ENCODE measurements at regions not wholly inside any gene's neighbourhood (a gene's known extent, or its start where the extent isn't known, plus 50 kb on each side); places are given as distances from the start of the nearest gene placed in this dataset.

DNA sequence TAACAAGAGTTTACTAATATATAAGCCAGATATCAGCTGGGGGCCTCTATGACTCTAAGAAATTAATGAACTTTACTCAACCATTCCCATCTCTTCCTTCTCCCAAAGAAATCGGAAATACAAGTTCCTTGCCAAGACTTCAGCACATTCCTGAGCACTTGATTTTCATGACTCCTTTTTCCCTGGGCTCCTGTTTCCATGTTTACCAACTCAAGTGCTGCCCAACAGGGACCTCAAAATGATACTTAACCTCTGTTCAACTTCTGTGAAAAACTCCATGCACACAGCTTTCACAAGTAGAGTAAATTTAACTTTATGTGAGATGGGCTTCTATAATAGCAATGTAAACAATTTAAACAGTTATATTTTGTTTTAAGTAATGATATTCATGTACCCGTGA lies 315.8 kb upstream of the CDIN1 start:
- H2BK120ac ChIP-seq (ENCODE audit: low read depth, low read length): no peak overlapping the region
- intact Hi-C loops (cut with micrococcal nuclease) (loop anchor here (5.0 kb wide), 1 partner anchor 46 kb away; no protein-coding TSS in a partner anchor), in situ Hi-C loops (cut with MboI; ENCODE audit: low sequenced_read_pairs) (no loop called here), dilution Hi-C loops (cut with HindIII; ENCODE audit: low sequenced_read_pairs, unreplicated experiment) (no loop called here)
- H2BK15ac ChIP-seq (ENCODE audit: low read depth, low read length): no peak overlapping the region
- ChIA-PET CTCF (no interaction called here), POLR2A (ENCODE audit: unreplicated experiment) (no interaction called here)
- no peaks in the 10 kb centered on the region for H3K9me3 ChIP-seq (ENCODE audit: control insufficient read depth, insufficient read depth, low read length)
- H3K4me1 ChIP-seq (ENCODE audit: control insufficient read depth, insufficient read depth, low read length): peaks cover 2% of the 10 kb centered on the region; the same call in 1 of the 2 replicates
- no peak overlapping the region; the same call in 1 of the 2 replicates for H4K5ac ChIP-seq (ENCODE audit: low read depth, low read length)
- ATAC-seq (ENCODE audit: low read depth): no peak
- peak overlapping the region; percentile 6; the same call in 1 of the 2 replicates for H3K18ac ChIP-seq (ENCODE audit: low read depth, low read length)
- BruUV-seq (replicated peaks): no TSS peak
- no peak overlapping the region for H3K56ac ChIP-seq (ENCODE audit: extremely low read depth, insufficient read depth, low read length)
- H3K79me1 ChIP-seq (ENCODE audit: low read depth in 1 of 2, low read length in 2 of 2): no peaks in the 10 kb centered on the region
- no peak overlapping the region for H2BK20ac ChIP-seq (ENCODE audit: low read depth, low read length)
- no peak for DNase-seq
- no peak overlapping the region for H3K4ac ChIP-seq (ENCODE audit: low read depth, low read length)
- H3K36me3 ChIP-seq (ENCODE audit: control insufficient read depth, insufficient read depth, low read length): no peaks in the 10 kb centered on the region
- no peak for TF ChIP-seq RCOR1 (IDR thresholded peaks at IDR 0.05; ENCODE audit: insufficient replicate concordance, low read length)
- no peak for TF ChIP-seq MAZ (IDR thresholded peaks at IDR 0.05; ENCODE audit: borderline replicate concordance, low read depth, low read length)
- no peak for TF ChIP-seq NFE2L2 (IDR thresholded peaks at IDR 0.05; ENCODE audit: low read depth, low read length)
- TF ChIP-seq RFX5 (IDR thresholded peaks at IDR 0.05; ENCODE audit: low read depth, low read length): no peak
- TF ChIP-seq, protein P1, sequence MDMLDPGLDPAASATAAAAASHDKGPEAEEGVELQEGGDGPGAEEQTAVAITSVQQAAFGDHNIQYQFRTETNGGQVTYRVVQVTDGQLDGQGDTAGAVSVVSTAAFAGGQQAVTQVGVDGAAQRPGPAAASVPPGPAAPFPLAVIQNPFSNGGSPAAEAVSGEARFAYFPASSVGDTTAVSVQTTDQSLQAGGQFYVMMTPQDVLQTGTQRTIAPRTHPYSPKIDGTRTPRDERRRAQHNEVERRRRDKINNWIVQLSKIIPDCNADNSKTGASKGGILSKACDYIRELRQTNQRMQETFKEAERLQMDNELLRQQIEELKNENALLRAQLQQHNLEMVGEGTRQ (IDR thresholded peaks at IDR 0.05; ENCODE audit: low read depth, low read length): no peak
- TF ChIP-seq MXI1 (IDR thresholded peaks at IDR 0.05; ENCODE audit: borderline replicate concordance, low read depth, low read length): no peak
- TF ChIP-seq BHLHE40 (IDR thresholded peaks at IDR 0.05; ENCODE audit: low read depth, low read length): no peak
- TF ChIP-seq, protein P2, sequence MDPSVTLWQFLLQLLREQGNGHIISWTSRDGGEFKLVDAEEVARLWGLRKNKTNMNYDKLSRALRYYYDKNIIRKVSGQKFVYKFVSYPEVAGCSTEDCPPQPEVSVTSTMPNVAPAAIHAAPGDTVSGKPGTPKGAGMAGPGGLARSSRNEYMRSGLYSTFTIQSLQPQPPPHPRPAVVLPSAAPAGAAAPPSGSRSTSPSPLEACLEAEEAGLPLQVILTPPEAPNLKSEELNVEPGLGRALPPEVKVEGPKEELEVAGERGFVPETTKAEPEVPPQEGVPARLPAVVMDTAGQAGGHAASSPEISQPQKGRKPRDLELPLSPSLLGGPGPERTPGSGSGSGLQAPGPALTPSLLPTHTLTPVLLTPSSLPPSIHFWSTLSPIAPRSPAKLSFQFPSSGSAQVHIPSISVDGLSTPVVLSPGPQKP (IDR thresholded peaks at IDR 0.05; ENCODE audit: borderline replicate concordance, low read depth, low read length): no peak
- TF ChIP-seq, protein P3, sequence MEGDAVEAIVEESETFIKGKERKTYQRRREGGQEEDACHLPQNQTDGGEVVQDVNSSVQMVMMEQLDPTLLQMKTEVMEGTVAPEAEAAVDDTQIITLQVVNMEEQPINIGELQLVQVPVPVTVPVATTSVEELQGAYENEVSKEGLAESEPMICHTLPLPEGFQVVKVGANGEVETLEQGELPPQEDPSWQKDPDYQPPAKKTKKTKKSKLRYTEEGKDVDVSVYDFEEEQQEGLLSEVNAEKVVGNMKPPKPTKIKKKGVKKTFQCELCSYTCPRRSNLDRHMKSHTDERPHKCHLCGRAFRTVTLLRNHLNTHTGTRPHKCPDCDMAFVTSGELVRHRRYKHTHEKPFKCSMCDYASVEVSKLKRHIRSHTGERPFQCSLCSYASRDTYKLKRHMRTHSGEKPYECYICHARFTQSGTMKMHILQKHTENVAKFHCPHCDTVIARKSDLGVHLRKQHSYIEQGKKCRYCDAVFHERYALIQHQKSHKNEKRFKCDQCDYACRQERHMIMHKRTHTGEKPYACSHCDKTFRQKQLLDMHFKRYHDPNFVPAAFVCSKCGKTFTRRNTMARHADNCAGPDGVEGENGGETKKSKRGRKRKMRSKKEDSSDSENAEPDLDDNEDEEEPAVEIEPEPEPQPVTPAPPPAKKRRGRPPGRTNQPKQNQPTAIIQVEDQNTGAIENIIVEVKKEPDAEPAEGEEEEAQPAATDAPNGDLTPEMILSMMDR (conservative IDR thresholded peaks at IDR 0.05; ENCODE audit: low read depth, low read length): no peak
- no peak overlapping the region for H3K23ac ChIP-seq (ENCODE audit: low read depth, low read length)
- no peak overlapping the region for H4K91ac ChIP-seq (ENCODE audit: insufficient read depth, low read depth, low read length)
- no peaks in the 10 kb centered on the region for H3K9me1 ChIP-seq (ENCODE audit: insufficient read depth, low read length)
- H3K4me3 ChIP-seq (ENCODE audit: insufficient read depth, low read depth, low read length): no peak overlapping the region
- H2AFZ ChIP-seq (replicated peaks; ENCODE audit: low read length, poor library complexity): no peak overlapping the region
- no peak overlapping the region for H3K27ac ChIP-seq (ENCODE audit: insufficient read depth, low read length)
- no peak overlapping the region for H2BK5ac ChIP-seq (ENCODE audit: low read depth, low read length, poor library complexity, severe bottlenecking)
- H3K27me3 ChIP-seq (ENCODE audit: control insufficient read depth, insufficient read depth, low read length): no peaks in the 10 kb centered on the region
- H4K8ac ChIP-seq (ENCODE audit: low read depth in 2 of 2, low read length in 2 of 2): no peak overlapping the region
- H2AK5ac ChIP-seq (ENCODE audit: low read depth, low read length): no peak overlapping the region
- H3K4me2 ChIP-seq (ENCODE audit: low read depth, low read length): no peak overlapping the region
- H4K20me1 ChIP-seq (ENCODE audit: insufficient read depth, low read length): no peaks in the 10 kb centered on the region
- H3K14ac ChIP-seq (replicated peaks; ENCODE audit: low read depth, low read length): no peak overlapping the region
- 83% methylated on average over 1 of the region's 2 CpGs; no CpG with 5 or more reads in 1 of the 2 experiments for whole genome bisulfite sequencing, 2 experiments (ENCODE audit: extremely low coverage in 2 of 2, insufficient read length in 1 of 2)
- no peak overlapping the region for H3K9ac ChIP-seq (ENCODE audit: low read depth, low read length)
- no peak overlapping the region for H2AK9ac ChIP-seq (replicated peaks; ENCODE audit: low read depth, low read length, poor library complexity)

Data from IMR-90 (cell line).